Right atrium auricular region (tissue), 2 donors: ENCODE measurements at regions not wholly inside any gene's neighbourhood (a gene's known extent, or its start where the extent isn't known, plus 50 kb on each side); places are given as distances from the start of the nearest gene placed in this dataset.
"Not testable (repeated sequence)": the region's sequence is repeated elsewhere in the genome, so short reads cannot be mapped to it uniquely, and the experiment has no call there.

Source experiments
- DNase-seq: peaks from one replicate; pipeline ENCODE4 v3.0.0-alpha.2; 2019; ENCODE audit warnings: low spot score
- H3K27ac ChIP-seq, 2 donors: fragments of 200-600 bp; sonication (generic); 1 replicate in 1 of 2; 2 replicates in 1 of 2; pipeline ENCODE4 v1.5.1; 2016 to 2019
- H3K27me3 ChIP-seq, 2 donors: fragments of 200-600 bp; sonication (generic); one replicate each; pipeline versions ENCODE4 v1.5.1 to v1.6.0; 2017 to 2019
- H3K36me3 ChIP-seq: fragments of 200-600 bp; sonication (generic); one replicate; pipeline ENCODE4 v1.5.1; 2016
- H3K4me1 ChIP-seq, 2 donors: fragments of 200-600 bp; sonication (generic); one replicate each; pipeline versions ENCODE4 v1.5.1 to v1.6.0; 2017 to 2019
- H3K4me3 ChIP-seq, 2 donors: fragments of 200-600 bp; sonication (generic); 1 replicate in 1 of 2; 2 replicates in 1 of 2; pipeline ENCODE4 v1.5.1; 2017 to 2019; ENCODE audit warnings: mild to moderate bottlenecking in 1 of 2, moderate library complexity in 1 of 2
- H3K9me3 ChIP-seq, 2 donors: fragments of 200-600 bp; sonication (generic); one replicate each; pipeline ENCODE4 v1.5.1; 2019
- TF ChIP-seq, protein P1 (sequence below), 2 donors: fragments of 200-600 bp; sonication (generic); IDR thresholded peaks; one replicate each; pipeline ENCODE4 v1.5.1; 2019; ENCODE audit warnings: antibody characterized with exemption in 2 of 2

DNA sequence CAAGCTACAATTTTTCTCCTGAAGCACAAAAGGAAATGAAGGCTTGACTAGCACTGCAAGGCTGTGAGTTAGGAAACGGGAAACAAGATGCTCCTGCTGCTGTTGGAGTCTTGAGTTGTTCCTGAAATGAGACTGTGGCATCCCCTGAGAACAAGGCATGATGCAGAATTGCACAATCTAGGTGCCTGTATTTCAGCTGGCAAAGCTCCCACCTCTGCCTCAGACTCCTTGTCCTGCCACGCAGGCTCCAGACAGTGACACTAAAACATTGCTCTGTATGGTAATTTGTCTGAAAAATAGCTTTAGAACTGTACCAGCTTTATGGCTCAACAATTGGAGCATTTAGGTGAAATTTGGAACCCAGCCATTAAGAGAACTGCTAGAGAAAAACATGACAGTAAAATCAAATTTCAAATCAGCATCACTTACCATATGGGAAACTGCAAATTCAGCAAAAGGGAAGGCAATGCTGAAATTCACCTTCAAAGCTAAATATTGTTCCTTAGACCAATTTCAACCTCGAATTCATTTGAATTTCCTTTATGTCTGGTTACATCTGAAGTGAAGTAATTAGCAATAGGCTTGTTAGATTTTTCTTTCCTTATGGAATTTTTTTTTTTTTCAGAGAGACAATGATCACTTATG, 103.4 kb downstream of the MFAP3L start:
- H3K27ac ChIP-seq, result no peak overlapping the region
- TF ChIP-seq, protein P1, sequence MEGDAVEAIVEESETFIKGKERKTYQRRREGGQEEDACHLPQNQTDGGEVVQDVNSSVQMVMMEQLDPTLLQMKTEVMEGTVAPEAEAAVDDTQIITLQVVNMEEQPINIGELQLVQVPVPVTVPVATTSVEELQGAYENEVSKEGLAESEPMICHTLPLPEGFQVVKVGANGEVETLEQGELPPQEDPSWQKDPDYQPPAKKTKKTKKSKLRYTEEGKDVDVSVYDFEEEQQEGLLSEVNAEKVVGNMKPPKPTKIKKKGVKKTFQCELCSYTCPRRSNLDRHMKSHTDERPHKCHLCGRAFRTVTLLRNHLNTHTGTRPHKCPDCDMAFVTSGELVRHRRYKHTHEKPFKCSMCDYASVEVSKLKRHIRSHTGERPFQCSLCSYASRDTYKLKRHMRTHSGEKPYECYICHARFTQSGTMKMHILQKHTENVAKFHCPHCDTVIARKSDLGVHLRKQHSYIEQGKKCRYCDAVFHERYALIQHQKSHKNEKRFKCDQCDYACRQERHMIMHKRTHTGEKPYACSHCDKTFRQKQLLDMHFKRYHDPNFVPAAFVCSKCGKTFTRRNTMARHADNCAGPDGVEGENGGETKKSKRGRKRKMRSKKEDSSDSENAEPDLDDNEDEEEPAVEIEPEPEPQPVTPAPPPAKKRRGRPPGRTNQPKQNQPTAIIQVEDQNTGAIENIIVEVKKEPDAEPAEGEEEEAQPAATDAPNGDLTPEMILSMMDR (IDR thresholded peaks at IDR 0.05), result no peak
- no peak overlapping the region for H3K4me3 ChIP-seq
- no peaks in the 10 kb centered on the region for H3K4me1 ChIP-seq
- H3K36me3 ChIP-seq, result no peaks in the 10 kb centered on the region
- H3K27me3 ChIP-seq, result no peaks in the 10 kb centered on the region
- H3K9me3 ChIP-seq, result no peaks in the 10 kb centered on the region
- no peak for DNase-seq

GRCh38 chr4:169921732-169922131, 104.5 kb downstream of the MFAP3L start:
- H3K4me3 ChIP-seq, result no peak overlapping the region
- no peaks in the 10 kb centered on the region for H3K36me3 ChIP-seq
- H3K27me3 ChIP-seq, result no peaks in the 10 kb centered on the region
- no peaks in the 10 kb centered on the region for H3K9me3 ChIP-seq
- DNase-seq, result no peak
- TF ChIP-seq, protein P1 (IDR thresholded peaks at IDR 0.05), result no peak
- no peaks in the 10 kb centered on the region for H3K4me1 ChIP-seq
- no peak overlapping the region for H3K27ac ChIP-seq

DNA sequence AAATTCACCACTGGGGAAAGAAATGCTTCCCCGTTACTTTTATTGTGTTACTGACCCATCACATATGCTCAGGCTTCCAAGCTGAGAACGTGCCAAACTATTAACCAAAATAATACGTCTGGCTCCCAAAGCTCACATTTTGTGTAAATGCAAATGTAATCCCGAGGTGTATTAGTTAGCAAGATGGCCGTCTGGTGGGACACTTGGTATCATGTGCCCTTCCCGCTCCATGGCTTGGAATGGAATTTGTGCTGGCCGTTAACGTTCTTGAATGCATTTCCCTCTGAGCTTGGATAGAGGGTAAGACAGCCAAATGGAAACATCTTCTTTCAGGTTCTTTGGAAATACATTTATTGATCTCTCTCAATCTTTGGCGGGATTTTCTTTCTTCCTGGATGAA, 105.0 kb downstream of the MFAP3L start:
- H3K9me3 ChIP-seq, result no peaks in the 10 kb centered on the region
- no peaks in the 10 kb centered on the region for H3K27me3 ChIP-seq
- no peaks in the 10 kb centered on the region for H3K36me3 ChIP-seq
- H3K4me1 ChIP-seq, result no peaks in the 10 kb centered on the region
- no peak for DNase-seq
- no peak overlapping the region for H3K27ac ChIP-seq
- H3K4me3 ChIP-seq, result no peak overlapping the region
- TF ChIP-seq, protein P1 (IDR thresholded peaks at IDR 0.05), result no peak

- H3K27me3 ChIP-seq, H3K27ac ChIP-seq, DNase-seq, H3K4me1 ChIP-seq, H3K4me3 ChIP-seq, H3K36me3 ChIP-seq, H3K9me3 ChIP-seq: not testable (repeated sequence)
Measured at GRCh38 chr4:169919194-169920124, 106.7 kb downstream of the MFAP3L start.

DNA sequence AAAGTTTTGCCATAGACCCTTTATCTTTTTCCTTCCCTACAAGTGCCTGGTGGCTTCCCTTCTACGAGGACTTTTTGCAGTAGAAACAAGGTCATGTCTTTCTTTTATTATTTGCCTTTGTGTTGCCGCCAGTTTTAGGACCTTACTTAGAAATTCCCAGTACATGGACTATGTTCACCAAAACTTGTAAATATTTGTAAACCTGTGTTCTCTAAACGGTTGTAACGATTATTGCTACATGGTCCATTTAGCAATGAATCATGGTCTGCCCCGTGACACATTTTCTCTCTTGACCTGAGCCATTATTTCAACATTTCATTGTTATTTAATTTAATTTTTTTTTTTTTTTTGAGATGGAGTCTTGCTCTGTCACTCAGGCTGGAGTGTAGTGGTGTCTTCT, 110.7 kb downstream of the MFAP3L start:
- Histone ChIP-seq H3K9me3 (no peaks in the 10 kb centered on the region), H3K27me3 (no peaks in the 10 kb centered on the region), H3K36me3 (no peaks in the 10 kb centered on the region), H3K4me3 (no peak overlapping the region), H3K4me1 (no peaks in the 10 kb centered on the region), H3K27ac (no peak overlapping the region)
- DNase-seq, result no peak
- TF ChIP-seq, protein P1 (IDR thresholded peaks at IDR 0.05), result no peak

GRCh38 chr4:169914866-169915265, 111.3 kb downstream of the MFAP3L start:
- no peak overlapping the region for H3K4me3 ChIP-seq
- no peaks in the 10 kb centered on the region for H3K36me3 ChIP-seq
- H3K4me1 ChIP-seq, result no peaks in the 10 kb centered on the region
- TF ChIP-seq, protein P1 (IDR thresholded peaks at IDR 0.05), result no peak
- no peaks in the 10 kb centered on the region for H3K9me3 ChIP-seq
- DNase-seq, result no peak
- H3K27me3 ChIP-seq, result no peaks in the 10 kb centered on the region
- H3K27ac ChIP-seq, result no peak overlapping the region
